ENCODE measurements at regions not wholly inside any gene's neighbourhood (a gene's known extent, or its start where the extent isn't known, plus 50 kb on each side); places are given as distances from the start of the nearest gene placed in this dataset.

- Histone ChIP-seq H3K36me3 (no peaks in the 10 kb centered on the region), H4K20me1 (ENCODE audit: low read depth) (no peaks in the 10 kb centered on the region), H2AFZ (replicated peaks) (no peak overlapping the region), H3K9ac (no peak overlapping the region), H3K27me3 (no peaks in the 10 kb centered on the region), H3K4me2 (no peak overlapping the region), H3K4me3 (no peak overlapping the region), H3K9me3 (ENCODE audit: low read depth) (no peaks in the 10 kb centered on the region), H3K27ac (no peak overlapping the region), H3K79me2 (ENCODE audit: low read depth) (no peaks in the 10 kb centered on the region), H3K4me1 (no peaks in the 10 kb centered on the region), H3F3A (ENCODE audit: low read depth) (no peaks in the 10 kb centered on the region)
- H3K4me1 Mint-ChIP-seq, result peaks cover 12% of the 10 kb centered on the region
- H3K27ac Mint-ChIP-seq, result no peak overlapping the region
- DNase-seq (ENCODE audit: low spot score), result no peak
- TF ChIP-seq CTCF (IDR thresholded peaks at IDR 0.05) (no peak), EZH2 (IDR thresholded peaks at IDR 0.05) (no peak), EZH2phosphoT487 (IDR thresholded peaks at IDR 0.05) (no peak)
- no peaks in the 10 kb centered on the region for H3K36me3 Mint-ChIP-seq
- peaks cover 17% of the 10 kb centered on the region for H3K9me3 Mint-ChIP-seq
- H3K27me3 Mint-ChIP-seq (ENCODE audit: insufficient read depth, low read depth), result peaks cover 2% of the 10 kb centered on the region
- no peak overlapping the region for H3K4me3 Mint-ChIP-seq
These were observed 215.3 kb downstream of the ANAPC1 start for GRCh38 chr2:111668741-111669140.

GRCh38 chr2:111669928-111670695, 213.9 kb downstream of the ANAPC1 start:
- no peaks in the 10 kb centered on the region for H3K4me1 ChIP-seq
- no peaks in the 10 kb centered on the region for H3F3A ChIP-seq (ENCODE audit: low read depth)
- H2AFZ ChIP-seq (replicated peaks), result no peak overlapping the region
- Mint-ChIP-seq H3K4me3 (no peak overlapping the region), H3K27me3 (ENCODE audit: insufficient read depth, low read depth) (no peaks in the 10 kb centered on the region), H3K9me3 (peaks cover 17% of the 10 kb centered on the region), H3K27ac (no peak overlapping the region), H3K36me3 (no peaks in the 10 kb centered on the region), H3K4me1 (peaks cover 15% of the 10 kb centered on the region)
- no peak overlapping the region for H3K9ac ChIP-seq
- TF ChIP-seq CTCF (IDR thresholded peaks at IDR 0.05) (no peak), EZH2 (IDR thresholded peaks at IDR 0.05) (no peak), EZH2phosphoT487 (IDR thresholded peaks at IDR 0.05) (no peak)
- no peak overlapping the region for H3K4me3 ChIP-seq
- H3K4me2 ChIP-seq, result no peak overlapping the region
- no peaks in the 10 kb centered on the region for H3K27me3 ChIP-seq
- H3K79me2 ChIP-seq (ENCODE audit: low read depth), result no peaks in the 10 kb centered on the region
- H4K20me1 ChIP-seq (ENCODE audit: low read depth), result no peaks in the 10 kb centered on the region
- no peak for DNase-seq (ENCODE audit: low spot score)
- no peak overlapping the region for H3K27ac ChIP-seq
- H3K9me3 ChIP-seq (ENCODE audit: low read depth), result no peaks in the 10 kb centered on the region
- H3K36me3 ChIP-seq, result no peaks in the 10 kb centered on the region

GRCh38 chr2:111670776-111671175, 213.2 kb downstream of the ANAPC1 start:
- Mint-ChIP-seq H3K9me3 (peaks cover 17% of the 10 kb centered on the region), H3K36me3 (no peaks in the 10 kb centered on the region), H3K27me3 (ENCODE audit: insufficient read depth, low read depth) (no peaks in the 10 kb centered on the region), H3K27ac (no peak overlapping the region), H3K4me3 (no peak overlapping the region), H3K4me1 (peaks cover 21% of the 10 kb centered on the region)
- H2AFZ ChIP-seq (replicated peaks), result no peak overlapping the region
- no peaks in the 10 kb centered on the region for H3K9me3 ChIP-seq (ENCODE audit: low read depth)
- TF ChIP-seq EZH2phosphoT487 (IDR thresholded peaks at IDR 0.05), result no peak
- no peak for TF ChIP-seq EZH2 (IDR thresholded peaks at IDR 0.05)
- no peak for TF ChIP-seq CTCF (IDR thresholded peaks at IDR 0.05)
- DNase-seq (ENCODE audit: low spot score), result no peak
- H3K4me1 ChIP-seq, result no peaks in the 10 kb centered on the region
- no peak overlapping the region for H3K4me2 ChIP-seq
- H3K36me3 ChIP-seq, result no peaks in the 10 kb centered on the region
- no peaks in the 10 kb centered on the region for H3F3A ChIP-seq (ENCODE audit: low read depth)
- H3K4me3 ChIP-seq, result no peak overlapping the region
- H3K9ac ChIP-seq, result no peak overlapping the region
- no peaks in the 10 kb centered on the region for H4K20me1 ChIP-seq (ENCODE audit: low read depth)
- no peak overlapping the region for H3K27ac ChIP-seq
- no peaks in the 10 kb centered on the region for H3K27me3 ChIP-seq
- no peaks in the 10 kb centered on the region for H3K79me2 ChIP-seq (ENCODE audit: low read depth)

Measured in neural progenitor cell (in vitro differentiated cells).